T-cell (primary cell): ENCODE measurements at regions not wholly inside any gene's neighbourhood (a gene's known extent, or its start where the extent isn't known, plus 50 kb on each side); places are given as distances from the start of the nearest gene placed in this dataset.

ENCODE experiments used
- ATAC-seq, 4 experiments: fragments of 200-7000 bp in 3 of 4; fragments of 150-1000 bp in 1 of 4; cut with Tn5 transposase; replicated peaks in 1 of 4; 1 replicate in 3 of 4; 2 replicates in 1 of 4; pipeline ENCODE4 v1.10.0; 2021; ENCODE audit warnings: moderate library complexity in 3 of 4, mild to moderate bottlenecking in 2 of 4, moderate number of reproducible peaks in 1 of 4
- CTCF ChIA-PET, 2 donors: fragments of 300-600 bp; sonication (Branson Sonifier 250); formaldehyde crosslinking; loops; one replicate each; lab custom pipeline; 2022; ENCODE audit warnings: antibody characterized with exemption in 2 of 2; lab: Charles Lee
- POLR2A ChIA-PET, 2 donors: fragments of 300-600 bp; sonication (Branson Sonifier 250); formaldehyde crosslinking; loops; one replicate each; lab custom pipeline; 2022; ENCODE audit warnings: antibody characterized with exemption in 2 of 2; lab: Charles Lee
- DNase-seq, 35 experiments: peaks; one replicate each; pipeline versions ENCODE4 v3.0.0 to v3.0.0-alpha.2; 2013 to 2023
- H3K27ac ChIP-seq: one replicate; pipeline ENCODE4 v1.5.1; 2013; ENCODE audit warnings: low read length
- H3K27me3 ChIP-seq, 2 experiments: replicated peaks in 1 of 2; 1 replicate in 1 of 2; 2 replicates in 1 of 2; pipeline versions ENCODE4 v1.6.1 to v1.7.0; 2013; ENCODE audit warnings: low read length in 1 of 2, mixed read lengths in 1 of 2; ENCODE audit not compliant: control insufficient read depth in 2 of 2, insufficient read depth in 2 of 2; ENCODE audit errors: extremely low read depth in 1 of 2
- H3K36me3 ChIP-seq, 2 donors: 1 replicate in 1 of 2; 2 replicates in 1 of 2; pipeline versions ENCODE4 v1.6.1 to v1.7.0; 2013; ENCODE audit warnings: low read length in 1 of 2; ENCODE audit not compliant: control insufficient read depth in 2 of 2, insufficient read depth in 1 of 2; ENCODE audit errors: extremely low read depth in 1 of 2
- H3K4me1 ChIP-seq, 2 experiments: 1 replicate in 1 of 2; 2 replicates in 1 of 2; pipeline versions ENCODE4 v1.6.1 to v1.7.0; 2013; ENCODE audit warnings: low read length in 2 of 2, mixed read lengths in 1 of 2; ENCODE audit not compliant: insufficient read depth in 2 of 2, control insufficient read depth in 1 of 2; ENCODE audit errors: extremely low read depth in 1 of 2
- H3K4me3 ChIP-seq, 2 donors: 1 replicate in 1 of 2; 2 replicates in 1 of 2; pipeline versions ENCODE4 v1.5.1 to v1.7.0; 2013; ENCODE audit warnings: mild to moderate bottlenecking in 2 of 2, low read length in 1 of 2, moderate library complexity in 1 of 2; ENCODE audit not compliant: control insufficient read depth in 1 of 2; ENCODE audit errors: extremely low read depth in 1 of 2
- H3K9me3 ChIP-seq: 2 replicates; pipeline ENCODE4 v1.7.0; 2013
- H3K27ac Mint-ChIP-seq, 2 donors: one replicate each; pipeline ENCODE4 v1.8.0; 2020 to 2021; ENCODE audit warnings: mild to moderate bottlenecking in 2 of 2, mixed read lengths in 2 of 2
- H3K27me3 Mint-ChIP-seq, 2 donors: one replicate each; pipeline ENCODE4 v1.8.0; 2021 to 2022; ENCODE audit warnings: mixed read lengths in 2 of 2
- H3K36me3 Mint-ChIP-seq: one replicate; pipeline ENCODE4 v1.8.0; 2021; ENCODE audit warnings: mixed read lengths
- H3K4me1 Mint-ChIP-seq, 3 donors: one replicate each; pipeline ENCODE4 v1.8.0; 2020 to 2022; ENCODE audit warnings: mixed read lengths in 3 of 3, mild to moderate bottlenecking in 1 of 3
- H3K4me3 Mint-ChIP-seq, 3 donors: one replicate each; pipeline ENCODE4 v1.8.0; 2020 to 2022; ENCODE audit warnings: mild to moderate bottlenecking in 3 of 3, mixed read lengths in 3 of 3, moderate library complexity in 3 of 3
- H3K9me3 Mint-ChIP-seq, 3 donors: one replicate each; pipeline ENCODE4 v1.8.0; 2020 to 2022; ENCODE audit warnings: mixed read lengths in 3 of 3
- WGBS: methylation state at CpG from one replicate; pipeline ENCODE4 v1.1.5; 2013; ENCODE audit warnings: missing lambda C conversion rate; ENCODE audit not compliant: insufficient coverage; 5-methylcytosine and 5-hydroxymethylcytosine counted together

GRCh38 chr6:138598562-138599173, 99.4 kb upstream of the NHSL1 start:
- ChIA-PET CTCF (interaction anchor here in 1 of 2 donors (0.6 kb wide), 1 partner anchor 865 kb away, joined by 7 read pairs; no protein-coding TSS in a partner anchor), POLR2A (no interaction called here)
- Histone ChIP-seq H3K4me1 (no peaks in the 10 kb centered on the region), H3K27ac (no peak overlapping the region), H3K27me3 (no peaks in the 10 kb centered on the region), H3K36me3 (no peaks in the 10 kb centered on the region), H3K9me3 (no peaks in the 10 kb centered on the region), H3K4me3 (no peak overlapping the region)
- Mint-ChIP-seq H3K9me3 (no peaks in the 10 kb centered on the region), H3K27me3 (peaks cover 11 to 12% of the 10 kb centered on the region in 2 donors), H3K4me3 (no peak overlapping the region), H3K36me3 (no peaks in the 10 kb centered on the region), H3K27ac (no peak overlapping the region), H3K4me1 (peaks cover 0 to 4% (median 3%) of the 10 kb centered on the region in 3 donors)
- WGBS, result no CpG with 5 or more reads among the region's 3 CpGs
- DNase-seq (no peak), ATAC-seq (no peak)

GRCh38 chr6:138600261-138600660, 101.0 kb upstream of the NHSL1 start:
- Mint-ChIP-seq H3K4me1 (no peaks in the 10 kb centered on the region), H3K9me3 (no peaks in the 10 kb centered on the region)
- H3K4me1 ChIP-seq, result no peaks in the 10 kb centered on the region

GRCh38 chr6:138600726-138601125, 101.4 kb upstream of the NHSL1 start:
- H3K27me3 Mint-ChIP-seq, result peaks cover 20 to 22% of the 10 kb centered on the region in 2 donors
- CTCF ChIA-PET, result interaction anchor here in 1 of 2 donors (0.5 to 1.0 kb wide), 2 partner anchors 12 to 39 kb away, joined by 4 read pairs; no protein-coding TSS in a partner anchor
- no peaks in the 10 kb centered on the region for H3K4me1 Mint-ChIP-seq

More at GRCh38 chr6:138600261-138600660, 101.0 kb upstream of the NHSL1 start:
- H3K4me3 Mint-ChIP-seq, result no peak overlapping the region
- ATAC-seq, result no peak
- Histone ChIP-seq H3K27ac (no peak overlapping the region), H3K4me3 (no peak overlapping the region), H3K9me3 (no peaks in the 10 kb centered on the region), H3K36me3 (no peaks in the 10 kb centered on the region), H3K27me3 (no peaks in the 10 kb centered on the region)
- peaks cover 15 to 18% of the 10 kb centered on the region in 2 donors for H3K27me3 Mint-ChIP-seq
- H3K36me3 Mint-ChIP-seq, result no peaks in the 10 kb centered on the region
- CTCF ChIA-PET, result interaction anchor here in 1 of 2 donors (0.5 to 1.0 kb wide), 2 partner anchors 12 to 40 kb away, joined by 4 read pairs; no protein-coding TSS in a partner anchor
- DNase-seq, result no peak
- POLR2A ChIA-PET, result no interaction called here
- no peak overlapping the region for H3K27ac Mint-ChIP-seq

GRCh38 chr6:138601128-138601527, 101.8 kb upstream of the NHSL1 start:
- ChIA-PET CTCF (interaction anchor here in 1 of 2 donors (1.0 kb wide), 1 partner anchor 13 kb away, joined by 4 read pairs; no protein-coding TSS in a partner anchor), POLR2A (no interaction called here)
- no peak overlapping the region for H3K4me3 Mint-ChIP-seq

More at GRCh38 chr6:138600726-138601125, 101.4 kb upstream of the NHSL1 start:
- no peaks in the 10 kb centered on the region for H3K4me1 ChIP-seq
- no peak overlapping the region for H3K4me3 ChIP-seq
- DNase-seq (no peak), ATAC-seq (no peak)
- no peak overlapping the region for H3K27ac Mint-ChIP-seq
- no peak overlapping the region for H3K4me3 Mint-ChIP-seq
- POLR2A ChIA-PET, result no interaction called here
- no peaks in the 10 kb centered on the region for H3K9me3 Mint-ChIP-seq
- no peaks in the 10 kb centered on the region for H3K9me3 ChIP-seq
- no peaks in the 10 kb centered on the region for H3K36me3 ChIP-seq
- no peaks in the 10 kb centered on the region for H3K36me3 Mint-ChIP-seq
- H3K27me3 ChIP-seq, result no peaks in the 10 kb centered on the region
- no peak overlapping the region for H3K27ac ChIP-seq

GRCh38 chr6:138605958-138606357, 106.7 kb upstream of the NHSL1 start:
- H3K27me3 Mint-ChIP-seq, result peaks cover 26 to 32% of the 10 kb centered on the region in 2 donors
- ATAC-seq, result no peak
- Histone ChIP-seq H3K9me3 (no peaks in the 10 kb centered on the region), H3K4me3 (no peak overlapping the region), H3K27ac (no peak overlapping the region), H3K27me3 (peaks cover 0 to 5% of the 10 kb centered on the region in 2 experiments), H3K4me1 (no peaks in the 10 kb centered on the region), H3K36me3 (no peaks in the 10 kb centered on the region)
- CTCF ChIA-PET, result no interaction called here
- no peak overlapping the region for H3K4me3 Mint-ChIP-seq
- no CpG with 5 or more reads among the region's 1 CpG for WGBS
- no peaks in the 10 kb centered on the region for H3K9me3 Mint-ChIP-seq
- no peak overlapping the region for H3K27ac Mint-ChIP-seq
- POLR2A ChIA-PET, result no interaction called here
- no peak for DNase-seq
- H3K36me3 Mint-ChIP-seq, result no peaks in the 10 kb centered on the region
- no peaks in the 10 kb centered on the region for H3K4me1 Mint-ChIP-seq

More at GRCh38 chr6:138601128-138601527, 101.8 kb upstream of the NHSL1 start:
- Mint-ChIP-seq H3K36me3 (no peaks in the 10 kb centered on the region), H3K4me1 (no peaks in the 10 kb centered on the region), H3K27ac (no peak overlapping the region), H3K9me3 (no peaks in the 10 kb centered on the region), H3K27me3 (peaks cover 22 to 24% of the 10 kb centered on the region in 2 donors)
- no peaks in the 10 kb centered on the region for H3K4me1 ChIP-seq
- DNase-seq (no peak), ATAC-seq (no peak)
- no peak overlapping the region for H3K27ac ChIP-seq
- no peak overlapping the region for H3K4me3 ChIP-seq
- no peaks in the 10 kb centered on the region for H3K36me3 ChIP-seq
- no peaks in the 10 kb centered on the region for H3K9me3 ChIP-seq
- H3K27me3 ChIP-seq, result no peaks in the 10 kb centered on the region

GRCh38 chr6:138607478-138608433, 108.5 kb upstream of the NHSL1 start:
- no peak for DNase-seq
- Histone ChIP-seq H3K36me3 (no peaks in the 10 kb centered on the region), H3K4me1 (no peaks in the 10 kb centered on the region), H3K27me3 (peaks cover 0 to 5% of the 10 kb centered on the region in 2 experiments), H3K27ac (no peak overlapping the region), H3K4me3 (no peak overlapping the region), H3K9me3 (no peaks in the 10 kb centered on the region)
- no peaks in the 10 kb centered on the region for H3K4me1 Mint-ChIP-seq
- CTCF ChIA-PET, result interaction anchor here in 1 of 2 donors (0.6 kb wide), 1 partner anchor 22 kb away, joined by 3 read pairs; no protein-coding TSS in a partner anchor
- H3K27ac Mint-ChIP-seq, result no peak overlapping the region
- POLR2A ChIA-PET, result no interaction called here
- H3K36me3 Mint-ChIP-seq, result no peaks in the 10 kb centered on the region
- 89% methylated on average over 3 of the region's 10 CpGs for WGBS
- no peak for ATAC-seq
- H3K27me3 Mint-ChIP-seq, result peaks cover 23 to 28% of the 10 kb centered on the region in 2 donors
- H3K4me3 Mint-ChIP-seq, result no peak overlapping the region
- H3K9me3 Mint-ChIP-seq, result no peaks in the 10 kb centered on the region
